ENCODE measurements at regions not wholly inside any gene's neighbourhood (a gene's known extent, or its start where the extent isn't known, plus 50 kb on each side); places are given as distances from the start of the nearest gene placed in this dataset.

DNA sequence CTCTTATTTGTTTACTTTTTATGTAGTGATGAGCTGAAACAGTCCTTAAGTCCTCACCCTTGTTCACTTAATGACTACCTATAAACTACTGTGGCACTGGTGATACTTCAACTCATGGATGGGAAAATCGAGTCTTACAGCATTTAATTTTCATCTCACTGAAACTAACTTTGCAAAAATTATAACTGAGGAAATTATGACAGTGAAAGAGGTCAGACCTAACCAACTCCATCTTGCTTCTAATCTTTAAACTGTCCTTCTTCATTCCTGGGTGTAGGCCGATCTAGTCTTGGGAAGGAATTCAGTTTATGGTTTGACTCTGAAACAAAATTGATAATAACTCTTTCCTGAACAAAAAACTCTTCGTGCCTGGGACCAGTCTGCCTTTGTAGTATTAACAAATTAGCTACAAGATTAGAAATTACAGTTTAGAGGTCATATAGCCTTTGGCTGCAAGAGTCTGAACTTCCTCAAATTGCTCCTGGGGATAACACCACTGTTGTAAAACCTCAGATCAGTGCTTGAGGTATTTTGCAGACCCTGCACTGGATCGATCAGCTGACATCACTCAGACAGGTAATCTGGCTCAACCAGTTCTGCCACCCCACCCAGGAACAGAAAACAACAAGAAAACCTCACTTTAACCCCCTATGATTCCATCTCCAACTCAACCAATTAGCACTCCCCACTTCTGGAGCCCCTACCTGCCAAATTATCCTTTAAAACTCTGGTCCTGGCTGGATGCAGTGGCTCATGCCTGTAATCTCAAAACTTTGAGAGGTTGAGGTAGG, 995.7 kb upstream of the PRKX start:
- H3K4me3 ChIP-seq (ENCODE audit: low read depth in 1 of 3, low read length in 3 of 3): no peak overlapping the region
- no peaks in the 10 kb centered on the region for H3K36me3 ChIP-seq (ENCODE audit: control insufficient read depth in 4 of 4, insufficient read depth in 3 of 4, low read depth in 1 of 4, low read length in 3 of 4)
- no peaks in the 10 kb centered on the region for H3K4me1 ChIP-seq (ENCODE audit: control insufficient read depth in 4 of 4, insufficient read depth in 4 of 4, low read length in 3 of 4)
- H3K27me3 ChIP-seq (ENCODE audit: control insufficient read depth in 4 of 4, insufficient read depth in 4 of 4, low read length in 3 of 4): no peaks in the 10 kb centered on the region
- TF ChIP-seq, protein P1, sequence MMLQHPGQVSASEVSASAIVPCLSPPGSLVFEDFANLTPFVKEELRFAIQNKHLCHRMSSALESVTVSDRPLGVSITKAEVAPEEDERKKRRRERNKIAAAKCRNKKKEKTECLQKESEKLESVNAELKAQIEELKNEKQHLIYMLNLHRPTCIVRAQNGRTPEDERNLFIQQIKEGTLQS (IDR thresholded peaks at IDR 0.05): no peak
- TF ChIP-seq HNF4A (conservative IDR thresholded peaks at IDR 0.05) (no peak), HNF4G (IDR thresholded peaks at IDR 0.05) (no peak)
- WGBS: 37% methylated on average over 4 of the region's 4 CpGs
- DNase-seq (ENCODE audit: low spot score): no peak
- H3K27ac ChIP-seq (ENCODE audit: low read depth in 1 of 2, low read length in 2 of 2): no peak overlapping the region
- no peak overlapping the region for H3K9ac ChIP-seq (ENCODE audit: low read depth in 1 of 2, low read length in 2 of 2)
- H3K9me3 ChIP-seq (ENCODE audit: control insufficient read depth in 4 of 4, low read length in 3 of 4): peaks cover 0 to 2% (median 0%) of the 10 kb centered on the region in 4 donors

DNA sequence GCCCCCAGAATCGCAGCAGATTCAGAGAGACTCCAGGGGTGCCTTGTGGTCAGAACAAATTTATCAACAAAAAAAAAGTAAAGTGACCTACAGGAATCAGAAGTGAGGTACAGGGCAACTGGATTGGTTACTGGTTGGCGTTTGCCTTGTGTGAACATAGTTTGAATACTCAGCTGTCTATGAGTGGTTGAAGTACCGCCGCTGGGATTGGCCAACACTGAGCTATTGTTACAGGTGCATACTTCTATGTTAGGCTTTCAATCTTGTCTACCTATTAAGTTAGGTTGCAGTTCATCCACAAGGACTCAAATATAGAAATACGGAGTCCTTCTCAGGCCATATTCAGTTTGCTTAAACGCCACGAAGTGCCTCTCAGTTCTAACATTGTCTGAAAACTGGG, 993.5 kb upstream of the PRKX start:
- 88% methylated on average over 7 of the region's 7 CpGs for WGBS
- TF ChIP-seq FOXA1 (IDR thresholded peaks at IDR 0.05) (no peak), TAF1 (conservative IDR thresholded peaks at IDR 0.05) (no peak), SP1 (IDR thresholded peaks at IDR 0.05) (no peak), HNF4A (conservative IDR thresholded peaks at IDR 0.05) (no peak), FOXA2 (IDR thresholded peaks at IDR 0.05) (no peak), JUND (IDR thresholded peaks at IDR 0.05) (no peak), RXRA (IDR thresholded peaks at IDR 0.05) (no peak), NR2F2 (IDR thresholded peaks at IDR 0.05) (no peak), EGR1 (IDR thresholded peaks at IDR 0.05; ENCODE audit: low read depth in 2 of 2) (no peak), YY1 (IDR thresholded peaks at IDR 0.05) (no peak), GABPA (IDR thresholded peaks at IDR 0.05 in 1 of 2, conservative IDR thresholded peaks at IDR 0.05 in 1 of 2) (no peak), RAD21 (IDR thresholded peaks at IDR 0.05) (no peak), HNF4G (IDR thresholded peaks at IDR 0.05) (no peak)
- TF ChIP-seq, protein P2, sequence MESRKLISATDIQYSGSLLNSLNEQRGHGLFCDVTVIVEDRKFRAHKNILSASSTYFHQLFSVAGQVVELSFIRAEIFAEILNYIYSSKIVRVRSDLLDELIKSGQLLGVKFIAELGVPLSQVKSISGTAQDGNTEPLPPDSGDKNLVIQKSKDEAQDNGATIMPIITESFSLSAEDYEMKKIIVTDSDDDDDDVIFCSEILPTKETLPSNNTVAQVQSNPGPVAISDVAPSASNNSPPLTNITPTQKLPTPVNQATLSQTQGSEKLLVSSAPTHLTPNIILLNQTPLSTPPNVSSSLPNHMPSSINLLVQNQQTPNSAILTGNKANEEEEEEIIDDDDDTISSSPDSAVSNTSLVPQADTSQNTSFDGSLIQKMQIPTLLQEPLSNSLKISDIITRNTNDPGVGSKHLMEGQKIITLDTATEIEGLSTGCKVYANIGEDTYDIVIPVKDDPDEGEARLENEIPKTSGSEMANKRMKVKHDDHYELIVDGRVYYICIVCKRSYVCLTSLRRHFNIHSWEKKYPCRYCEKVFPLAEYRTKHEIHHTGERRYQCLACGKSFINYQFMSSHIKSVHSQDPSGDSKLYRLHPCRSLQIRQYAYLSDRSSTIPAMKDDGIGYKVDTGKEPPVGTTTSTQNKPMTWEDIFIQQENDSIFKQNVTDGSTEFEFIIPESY (IDR thresholded peaks at IDR 0.05): no peak
- TF ChIP-seq, protein P1 (IDR thresholded peaks at IDR 0.05): no peak
- TF ChIP-seq, protein P3, sequence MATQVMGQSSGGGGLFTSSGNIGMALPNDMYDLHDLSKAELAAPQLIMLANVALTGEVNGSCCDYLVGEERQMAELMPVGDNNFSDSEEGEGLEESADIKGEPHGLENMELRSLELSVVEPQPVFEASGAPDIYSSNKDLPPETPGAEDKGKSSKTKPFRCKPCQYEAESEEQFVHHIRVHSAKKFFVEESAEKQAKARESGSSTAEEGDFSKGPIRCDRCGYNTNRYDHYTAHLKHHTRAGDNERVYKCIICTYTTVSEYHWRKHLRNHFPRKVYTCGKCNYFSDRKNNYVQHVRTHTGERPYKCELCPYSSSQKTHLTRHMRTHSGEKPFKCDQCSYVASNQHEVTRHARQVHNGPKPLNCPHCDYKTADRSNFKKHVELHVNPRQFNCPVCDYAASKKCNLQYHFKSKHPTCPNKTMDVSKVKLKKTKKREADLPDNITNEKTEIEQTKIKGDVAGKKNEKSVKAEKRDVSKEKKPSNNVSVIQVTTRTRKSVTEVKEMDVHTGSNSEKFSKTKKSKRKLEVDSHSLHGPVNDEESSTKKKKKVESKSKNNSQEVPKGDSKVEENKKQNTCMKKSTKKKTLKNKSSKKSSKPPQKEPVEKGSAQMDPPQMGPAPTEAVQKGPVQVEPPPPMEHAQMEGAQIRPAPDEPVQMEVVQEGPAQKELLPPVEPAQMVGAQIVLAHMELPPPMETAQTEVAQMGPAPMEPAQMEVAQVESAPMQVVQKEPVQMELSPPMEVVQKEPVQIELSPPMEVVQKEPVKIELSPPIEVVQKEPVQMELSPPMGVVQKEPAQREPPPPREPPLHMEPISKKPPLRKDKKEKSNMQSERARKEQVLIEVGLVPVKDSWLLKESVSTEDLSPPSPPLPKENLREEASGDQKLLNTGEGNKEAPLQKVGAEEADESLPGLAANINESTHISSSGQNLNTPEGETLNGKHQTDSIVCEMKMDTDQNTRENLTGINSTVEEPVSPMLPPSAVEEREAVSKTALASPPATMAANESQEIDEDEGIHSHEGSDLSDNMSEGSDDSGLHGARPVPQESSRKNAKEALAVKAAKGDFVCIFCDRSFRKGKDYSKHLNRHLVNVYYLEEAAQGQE (IDR thresholded peaks at IDR 0.05): no peak
- TF ChIP-seq, protein P4, sequence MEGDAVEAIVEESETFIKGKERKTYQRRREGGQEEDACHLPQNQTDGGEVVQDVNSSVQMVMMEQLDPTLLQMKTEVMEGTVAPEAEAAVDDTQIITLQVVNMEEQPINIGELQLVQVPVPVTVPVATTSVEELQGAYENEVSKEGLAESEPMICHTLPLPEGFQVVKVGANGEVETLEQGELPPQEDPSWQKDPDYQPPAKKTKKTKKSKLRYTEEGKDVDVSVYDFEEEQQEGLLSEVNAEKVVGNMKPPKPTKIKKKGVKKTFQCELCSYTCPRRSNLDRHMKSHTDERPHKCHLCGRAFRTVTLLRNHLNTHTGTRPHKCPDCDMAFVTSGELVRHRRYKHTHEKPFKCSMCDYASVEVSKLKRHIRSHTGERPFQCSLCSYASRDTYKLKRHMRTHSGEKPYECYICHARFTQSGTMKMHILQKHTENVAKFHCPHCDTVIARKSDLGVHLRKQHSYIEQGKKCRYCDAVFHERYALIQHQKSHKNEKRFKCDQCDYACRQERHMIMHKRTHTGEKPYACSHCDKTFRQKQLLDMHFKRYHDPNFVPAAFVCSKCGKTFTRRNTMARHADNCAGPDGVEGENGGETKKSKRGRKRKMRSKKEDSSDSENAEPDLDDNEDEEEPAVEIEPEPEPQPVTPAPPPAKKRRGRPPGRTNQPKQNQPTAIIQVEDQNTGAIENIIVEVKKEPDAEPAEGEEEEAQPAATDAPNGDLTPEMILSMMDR (IDR thresholded peaks at IDR 0.05; ENCODE audit: low read depth, low read length, missing input control): no peak
- TF ChIP-seq, protein P5, sequence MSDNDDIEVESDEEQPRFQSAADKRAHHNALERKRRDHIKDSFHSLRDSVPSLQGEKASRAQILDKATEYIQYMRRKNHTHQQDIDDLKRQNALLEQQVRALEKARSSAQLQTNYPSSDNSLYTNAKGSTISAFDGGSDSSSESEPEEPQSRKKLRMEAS (IDR thresholded peaks at IDR 0.05): no peak
- Histone ChIP-seq H3K27me3 (ENCODE audit: control insufficient read depth in 4 of 4, insufficient read depth in 4 of 4, low read length in 3 of 4) (no peaks in the 10 kb centered on the region), H3K4me1 (ENCODE audit: control insufficient read depth in 4 of 4, insufficient read depth in 4 of 4, low read length in 3 of 4) (no peaks in the 10 kb centered on the region), H3K4me3 (ENCODE audit: low read depth in 1 of 3, low read length in 3 of 3) (no peak overlapping the region), H3K9ac (ENCODE audit: low read depth in 1 of 2, low read length in 2 of 2) (no peak overlapping the region), H3K9me3 (ENCODE audit: control insufficient read depth in 4 of 4, low read length in 3 of 4) (peaks cover 0 to 2% (median 0%) of the 10 kb centered on the region in 4 donors), H3K27ac (ENCODE audit: low read depth in 1 of 2, low read length in 2 of 2) (no peak overlapping the region), H3K36me3 (ENCODE audit: control insufficient read depth in 4 of 4, insufficient read depth in 3 of 4, low read depth in 1 of 4, low read length in 3 of 4) (no peaks in the 10 kb centered on the region)
- DNase-seq (ENCODE audit: low spot score): no peak

Measured in liver (tissue), 8 donors.